Activated naive CD4-positive, alpha-beta T cell treated with anti-CD3 and anti-CD28 coated beads, Interleukin-2, amount 50 U/mL, for 24 hours (primary cell): ENCODE measurements at regions not wholly inside any gene's neighbourhood (a gene's known extent, or its start where the extent isn't known, plus 50 kb on each side); places are given as distances from the start of the nearest gene placed in this dataset.

ENCODE experiments used
- H3K27ac Mint-ChIP-seq: one replicate; pipeline ENCODE4 v1.8.0; 2021; ENCODE audit warnings: mild to moderate bottlenecking, mixed read lengths
- H3K27me3 Mint-ChIP-seq: one replicate; pipeline ENCODE4 v1.8.0; 2021; ENCODE audit warnings: mixed read lengths
- H3K36me3 Mint-ChIP-seq: one replicate; pipeline ENCODE4 v1.8.0; 2021; ENCODE audit warnings: mixed read lengths
- H3K4me1 Mint-ChIP-seq: one replicate; pipeline ENCODE4 v1.8.0; 2021; ENCODE audit warnings: mixed read lengths
- H3K4me3 Mint-ChIP-seq: one replicate; pipeline ENCODE4 v1.8.0; 2021; ENCODE audit warnings: mild to moderate bottlenecking, mixed read lengths
- H3K9me3 Mint-ChIP-seq: one replicate; pipeline ENCODE4 v1.8.0; 2021; ENCODE audit warnings: mixed read lengths

DNA sequence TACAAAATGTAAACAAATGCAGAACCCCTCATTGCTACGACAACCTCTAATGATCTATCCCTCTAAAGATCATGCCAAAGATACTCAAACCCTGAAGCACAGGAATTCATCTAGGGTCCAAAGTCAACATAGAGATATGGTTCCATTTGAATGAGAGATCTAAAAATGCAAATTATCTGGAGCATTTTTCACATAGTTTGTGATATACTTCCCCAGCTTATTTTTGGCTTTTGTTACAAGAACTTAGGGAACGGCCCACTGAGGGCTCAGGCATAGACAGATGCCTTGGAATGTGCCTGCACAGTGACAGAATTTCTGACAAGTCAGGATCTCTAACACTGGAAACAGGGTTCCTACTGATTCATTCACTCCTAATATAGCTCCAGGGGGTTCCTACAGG, 258.9 kb upstream of the THBS1 start:
- no peak overlapping the region for H3K4me3 Mint-ChIP-seq
- H3K36me3 Mint-ChIP-seq: no peaks in the 10 kb centered on the region
- H3K27ac Mint-ChIP-seq: no peak overlapping the region
- H3K9me3 Mint-ChIP-seq: no peaks in the 10 kb centered on the region
- peaks cover 9% of the 10 kb centered on the region for H3K27me3 Mint-ChIP-seq
- H3K4me1 Mint-ChIP-seq: no peaks in the 10 kb centered on the region

DNA sequence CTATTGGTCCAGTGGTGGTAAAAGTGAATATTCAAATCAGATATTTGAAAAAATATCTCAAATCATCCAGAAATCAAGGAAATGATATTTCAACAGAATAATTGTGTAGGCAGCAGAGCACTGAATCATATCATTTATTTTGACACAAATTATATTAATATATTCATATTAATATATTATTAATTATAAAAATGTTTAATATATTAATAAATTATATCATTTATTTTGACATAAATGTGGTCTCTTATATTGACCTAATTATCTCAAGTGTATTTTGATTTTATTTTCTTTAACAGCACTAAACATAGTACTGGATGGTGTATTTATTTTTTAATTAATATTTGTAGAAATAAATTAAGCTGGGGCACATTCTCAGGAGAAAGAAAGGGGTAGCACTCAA, 257.7 kb upstream of the THBS1 start:
- peaks cover 9% of the 10 kb centered on the region for H3K27me3 Mint-ChIP-seq
- H3K9me3 Mint-ChIP-seq: no peaks in the 10 kb centered on the region
- H3K4me1 Mint-ChIP-seq: no peaks in the 10 kb centered on the region
- H3K4me3 Mint-ChIP-seq: no peak overlapping the region
- H3K36me3 Mint-ChIP-seq: no peaks in the 10 kb centered on the region
- H3K27ac Mint-ChIP-seq: no peak overlapping the region

GRCh38 chr15:39323706-39324105, 257.2 kb upstream of the THBS1 start:
- Mint-ChIP-seq H3K27ac (no peak overlapping the region), H3K4me1 (no peaks in the 10 kb centered on the region), H3K27me3 (peaks cover 9% of the 10 kb centered on the region)

GRCh38 chr15:39326306-39326975, 254.4 kb upstream of the THBS1 start:
- Mint-ChIP-seq H3K9me3 (no peaks in the 10 kb centered on the region), H3K4me1 (no peaks in the 10 kb centered on the region), H3K36me3 (no peaks in the 10 kb centered on the region), H3K4me3 (no peak overlapping the region), H3K27me3 (peaks cover 11% of the 10 kb centered on the region), H3K27ac (no peak overlapping the region)

More at GRCh38 chr15:39323706-39324105, 257.2 kb upstream of the THBS1 start:
- no peak overlapping the region for H3K4me3 Mint-ChIP-seq
- H3K36me3 Mint-ChIP-seq: no peaks in the 10 kb centered on the region
- no peaks in the 10 kb centered on the region for H3K9me3 Mint-ChIP-seq

- H3K36me3 Mint-ChIP-seq: no peaks in the 10 kb centered on the region
- no peaks in the 10 kb centered on the region for H3K4me1 Mint-ChIP-seq
- H3K4me3 Mint-ChIP-seq: no peak overlapping the region
- no peaks in the 10 kb centered on the region for H3K9me3 Mint-ChIP-seq
- H3K27ac Mint-ChIP-seq: no peak overlapping the region
- H3K27me3 Mint-ChIP-seq: peaks cover 11% of the 10 kb centered on the region
Measured at GRCh38 chr15:39327005-39327730, 253.7 kb upstream of the THBS1 start.

DNA sequence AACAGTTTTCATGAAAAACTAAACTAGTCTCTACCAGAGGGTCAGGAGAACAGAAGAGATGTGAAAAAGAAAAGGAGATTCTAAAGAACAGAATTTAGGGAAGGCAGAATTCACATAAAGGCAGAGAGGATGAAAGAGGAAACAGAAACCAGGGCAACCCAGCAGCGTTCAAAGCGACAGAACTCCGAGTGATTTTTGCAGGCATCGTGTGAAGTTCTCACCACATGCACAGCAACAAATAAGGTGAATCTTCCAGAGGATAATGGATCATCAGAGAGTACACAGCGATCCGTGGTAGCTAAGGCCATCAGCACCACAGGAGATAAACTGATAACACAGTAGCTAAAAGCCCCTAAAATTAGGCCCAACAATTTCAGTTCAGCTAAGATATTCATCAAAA, 250.8 kb upstream of the THBS1 start:
- Mint-ChIP-seq H3K27me3 (peaks cover 5% of the 10 kb centered on the region), H3K4me1 (no peaks in the 10 kb centered on the region), H3K9me3 (no peaks in the 10 kb centered on the region), H3K4me3 (no peak overlapping the region), H3K36me3 (no peaks in the 10 kb centered on the region), H3K27ac (no peak overlapping the region)

DNA sequence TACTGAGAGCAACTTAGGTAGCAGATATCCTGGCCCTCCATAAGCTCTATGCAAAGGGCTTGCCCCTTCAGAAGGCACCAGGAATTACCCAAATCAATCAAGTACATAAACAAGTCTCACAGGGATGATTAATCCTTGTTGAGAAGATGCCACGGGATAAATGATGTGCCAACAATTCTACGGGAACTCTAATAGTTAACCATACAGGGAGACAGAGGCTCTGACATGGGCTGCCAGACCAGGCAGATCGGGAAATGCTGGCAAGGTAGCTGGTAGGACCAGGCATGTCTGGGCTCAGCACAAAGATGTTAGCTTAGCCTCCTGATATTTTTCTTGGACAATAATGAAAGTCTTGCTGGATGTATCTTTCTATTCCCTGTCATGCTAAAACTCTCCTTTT, 249.3 kb upstream of the THBS1 start:
- Mint-ChIP-seq H3K9me3 (no peaks in the 10 kb centered on the region), H3K4me1 (no peaks in the 10 kb centered on the region), H3K27ac (no peak overlapping the region), H3K27me3 (peaks cover 3% of the 10 kb centered on the region), H3K36me3 (no peaks in the 10 kb centered on the region), H3K4me3 (no peak overlapping the region)

DNA sequence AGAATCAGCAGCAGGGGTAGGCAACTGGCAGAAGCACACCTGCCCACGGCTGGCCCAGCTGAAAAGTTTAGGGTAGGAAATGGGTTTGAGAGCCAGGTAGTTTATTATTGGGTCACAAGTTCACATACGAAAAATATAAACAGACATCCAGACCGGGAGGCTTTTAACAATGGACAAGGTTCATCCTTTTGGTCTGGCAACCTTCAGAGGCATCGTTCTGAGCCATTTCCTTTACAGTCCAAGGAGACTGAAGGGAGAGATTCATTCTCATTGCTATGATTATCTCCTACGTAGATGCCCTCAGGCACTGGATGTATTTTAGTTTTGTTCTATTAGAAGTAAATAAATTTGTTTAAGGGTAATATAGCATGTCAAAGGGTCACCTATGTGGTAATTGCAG, 248.0 kb upstream of the THBS1 start:
- no peaks in the 10 kb centered on the region for H3K9me3 Mint-ChIP-seq
- H3K27me3 Mint-ChIP-seq: peaks cover 2% of the 10 kb centered on the region
- no peaks in the 10 kb centered on the region for H3K36me3 Mint-ChIP-seq
- H3K4me1 Mint-ChIP-seq: no peaks in the 10 kb centered on the region
- no peak overlapping the region for H3K27ac Mint-ChIP-seq
- H3K4me3 Mint-ChIP-seq: no peak overlapping the region

DNA sequence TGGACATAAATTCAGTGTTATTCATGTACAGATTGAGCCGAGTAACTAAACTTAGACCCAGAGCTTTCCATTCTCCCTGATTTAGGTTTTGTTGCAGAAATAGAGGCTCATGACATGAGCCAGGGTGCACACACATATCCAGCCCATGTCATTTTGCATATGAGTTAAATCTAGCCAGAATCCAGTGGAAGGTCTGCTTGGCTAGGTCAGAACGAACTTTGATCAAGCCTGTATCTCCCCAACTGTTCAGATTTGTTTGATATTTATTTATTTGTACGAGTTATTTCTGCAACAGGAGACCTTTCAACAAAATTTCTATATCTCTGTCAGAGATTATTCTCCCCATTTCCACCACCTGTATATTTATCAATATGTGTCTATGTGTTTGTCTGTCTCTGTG, 247.5 kb upstream of the THBS1 start:
- Mint-ChIP-seq H3K4me1 (no peaks in the 10 kb centered on the region), H3K36me3 (no peaks in the 10 kb centered on the region), H3K27me3 (peaks cover 2% of the 10 kb centered on the region), H3K27ac (no peak overlapping the region), H3K9me3 (no peaks in the 10 kb centered on the region), H3K4me3 (no peak overlapping the region)

GRCh38 chr15:39333896-39334295, 247.0 kb upstream of the THBS1 start:
- Mint-ChIP-seq H3K27ac (no peak overlapping the region), H3K4me3 (no peak overlapping the region)

GRCh38 chr15:39336926-39337325, 244.0 kb upstream of the THBS1 start:
- Mint-ChIP-seq H3K4me3 (no peak overlapping the region), H3K9me3 (no peaks in the 10 kb centered on the region), H3K36me3 (no peaks in the 10 kb centered on the region), H3K27me3 (peaks cover 2% of the 10 kb centered on the region), H3K27ac (no peak overlapping the region), H3K4me1 (no peaks in the 10 kb centered on the region)

More at GRCh38 chr15:39333896-39334295, 247.0 kb upstream of the THBS1 start:
- no peaks in the 10 kb centered on the region for H3K9me3 Mint-ChIP-seq
- no peaks in the 10 kb centered on the region for H3K4me1 Mint-ChIP-seq
- peaks cover 3% of the 10 kb centered on the region for H3K27me3 Mint-ChIP-seq
- H3K36me3 Mint-ChIP-seq: no peaks in the 10 kb centered on the region

DNA sequence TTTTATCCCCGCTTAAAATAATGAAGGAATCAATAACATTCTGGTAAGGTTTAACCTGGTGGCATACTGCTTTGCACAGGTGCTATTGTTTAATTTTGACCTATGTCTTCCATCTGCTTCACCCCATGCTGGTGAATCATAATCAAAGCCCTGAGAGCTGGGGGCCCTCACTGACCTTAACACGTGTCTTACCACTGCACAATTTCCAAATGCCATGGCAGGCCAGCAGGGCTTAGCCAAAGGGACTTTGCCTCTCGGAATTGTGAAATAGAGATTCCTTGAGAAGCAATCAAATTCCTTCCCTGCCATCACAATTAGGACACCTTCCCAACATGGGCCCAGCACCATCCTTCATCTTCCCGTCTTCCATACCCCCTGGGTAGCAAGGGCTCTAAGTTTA, 242.6 kb upstream of the THBS1 start:
- Mint-ChIP-seq H3K27ac (no peak overlapping the region), H3K36me3 (no peaks in the 10 kb centered on the region), H3K4me1 (no peaks in the 10 kb centered on the region), H3K9me3 (peaks cover 6% of the 10 kb centered on the region), H3K4me3 (no peak overlapping the region), H3K27me3 (peaks cover 2% of the 10 kb centered on the region)

- Mint-ChIP-seq H3K27me3 (peaks cover 2% of the 10 kb centered on the region), H3K4me1 (no peaks in the 10 kb centered on the region), H3K4me3 (no peak overlapping the region), H3K9me3 (peaks cover 9% of the 10 kb centered on the region), H3K27ac (no peak overlapping the region), H3K36me3 (no peaks in the 10 kb centered on the region)
Measured at GRCh38 chr15:39340903-39341645, 239.8 kb upstream of the THBS1 start.

- Mint-ChIP-seq H3K36me3 (no peaks in the 10 kb centered on the region), H3K4me1 (no peaks in the 10 kb centered on the region), H3K27ac (no peak overlapping the region), H3K9me3 (peaks cover 9% of the 10 kb centered on the region), H3K4me3 (no peak overlapping the region), H3K27me3 (no peaks in the 10 kb centered on the region)
Measured at GRCh38 chr15:39344662-39345141, 236.2 kb upstream of the THBS1 start.

- H3K36me3 Mint-ChIP-seq: no peaks in the 10 kb centered on the region
- no peak overlapping the region for H3K4me3 Mint-ChIP-seq
- H3K27me3 Mint-ChIP-seq: no peaks in the 10 kb centered on the region
- H3K4me1 Mint-ChIP-seq: no peaks in the 10 kb centered on the region
- no peak overlapping the region for H3K27ac Mint-ChIP-seq
- peaks cover 9% of the 10 kb centered on the region for H3K9me3 Mint-ChIP-seq
Measured at GRCh38 chr15:39345176-39345575, 235.7 kb upstream of the THBS1 start.

DNA sequence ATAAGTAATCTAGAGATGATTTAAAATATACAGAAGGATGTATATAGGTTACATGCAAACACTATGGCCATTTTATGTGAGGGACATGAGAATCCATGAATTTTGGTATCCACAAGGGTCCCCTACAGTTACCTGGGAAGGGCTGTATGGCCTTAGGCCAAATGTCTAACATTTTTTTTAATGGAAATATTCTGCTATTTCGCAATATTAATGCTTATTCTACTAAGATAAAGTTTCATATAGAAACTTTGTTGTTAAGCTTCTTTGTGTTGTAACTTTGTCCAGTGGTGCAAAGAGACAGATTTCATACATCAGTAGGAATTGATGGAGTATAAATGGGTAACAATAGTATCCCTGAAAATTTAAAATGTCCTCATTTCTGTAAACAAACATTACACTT, 233.4 kb upstream of the THBS1 start:
- no peaks in the 10 kb centered on the region for H3K27me3 Mint-ChIP-seq
- peaks cover 9% of the 10 kb centered on the region for H3K9me3 Mint-ChIP-seq
- no peak overlapping the region for H3K27ac Mint-ChIP-seq
- H3K36me3 Mint-ChIP-seq: no peaks in the 10 kb centered on the region
- no peaks in the 10 kb centered on the region for H3K4me1 Mint-ChIP-seq
- no peak overlapping the region for H3K4me3 Mint-ChIP-seq
